ENCODE measurements at regions not wholly inside any gene's neighbourhood (a gene's known extent, or its start where the extent isn't known, plus 50 kb on each side); places are given as distances from the start of the nearest gene placed in this dataset.
"Not testable (repeated sequence)": the region's sequence is repeated elsewhere in the genome, so short reads cannot be mapped to it uniquely, and the experiment has no call there.

DNA sequence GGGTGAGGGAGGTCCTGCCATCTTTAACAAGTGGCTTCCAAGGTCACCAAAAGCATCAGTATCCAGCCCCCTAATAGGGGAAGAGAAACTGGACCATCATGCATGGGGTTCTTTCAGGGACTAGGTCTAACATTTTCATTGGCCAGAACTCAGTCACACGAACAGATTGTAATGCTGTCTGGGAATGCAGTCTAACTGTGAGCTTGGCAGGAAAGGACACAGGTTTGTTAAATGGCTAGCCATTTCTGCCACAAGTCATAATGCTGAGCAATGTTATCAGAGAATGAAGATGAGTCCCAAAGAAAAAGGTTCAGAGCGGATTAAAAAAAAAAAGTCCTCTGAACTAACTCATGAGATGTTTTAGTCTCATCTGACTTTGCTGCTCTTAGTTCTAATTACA, 70.9 kb upstream of the TNP1 start:
- Histone ChIP-seq H3K9me2 (ENCODE audit: insufficient read depth, low read length) (no peaks in the 10 kb centered on the region), H4K20me1 (ENCODE audit: insufficient read depth, low read length) (no peaks in the 10 kb centered on the region), H3K79me2 (ENCODE audit: insufficient read depth, low read depth, low read length) (no peaks in the 10 kb centered on the region), H3K27ac (ENCODE audit: low read depth, low read length, poor library complexity, severe bottlenecking) (no peak overlapping the region), H3K9me3 (ENCODE audit: low read length) (no peaks in the 10 kb centered on the region), H3K4me2 (ENCODE audit: low read length) (no peak overlapping the region), H2AFZ (ENCODE audit: low read length) (no peak overlapping the region), H3K36me3 (ENCODE audit: insufficient read depth, low read length) (no peaks in the 10 kb centered on the region), H3K4me3 (ENCODE audit: low read depth, low read length, poor library complexity, severe bottlenecking) (no peak overlapping the region), H3K4me1 (ENCODE audit: insufficient read depth, low read length, poor library complexity, severe bottlenecking) (no peaks in the 10 kb centered on the region)
- BruUV-seq (replicated peaks) = no TSS peak
- POLR2A ChIA-PET = no interaction called here
- DNase-seq (ENCODE audit: low spot score) = no peak
- intact Hi-C loops (cut with micrococcal nuclease; ENCODE audit: unreplicated experiment) = no loop called here
- CTCF ChIA-PET (ENCODE audit: unreplicated experiment) = no interaction called here
- TF ChIP-seq, protein P1, sequence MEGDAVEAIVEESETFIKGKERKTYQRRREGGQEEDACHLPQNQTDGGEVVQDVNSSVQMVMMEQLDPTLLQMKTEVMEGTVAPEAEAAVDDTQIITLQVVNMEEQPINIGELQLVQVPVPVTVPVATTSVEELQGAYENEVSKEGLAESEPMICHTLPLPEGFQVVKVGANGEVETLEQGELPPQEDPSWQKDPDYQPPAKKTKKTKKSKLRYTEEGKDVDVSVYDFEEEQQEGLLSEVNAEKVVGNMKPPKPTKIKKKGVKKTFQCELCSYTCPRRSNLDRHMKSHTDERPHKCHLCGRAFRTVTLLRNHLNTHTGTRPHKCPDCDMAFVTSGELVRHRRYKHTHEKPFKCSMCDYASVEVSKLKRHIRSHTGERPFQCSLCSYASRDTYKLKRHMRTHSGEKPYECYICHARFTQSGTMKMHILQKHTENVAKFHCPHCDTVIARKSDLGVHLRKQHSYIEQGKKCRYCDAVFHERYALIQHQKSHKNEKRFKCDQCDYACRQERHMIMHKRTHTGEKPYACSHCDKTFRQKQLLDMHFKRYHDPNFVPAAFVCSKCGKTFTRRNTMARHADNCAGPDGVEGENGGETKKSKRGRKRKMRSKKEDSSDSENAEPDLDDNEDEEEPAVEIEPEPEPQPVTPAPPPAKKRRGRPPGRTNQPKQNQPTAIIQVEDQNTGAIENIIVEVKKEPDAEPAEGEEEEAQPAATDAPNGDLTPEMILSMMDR (conservative IDR thresholded peaks at IDR 0.05; ENCODE audit: low read length) = no peak
- no peak for TF ChIP-seq EZH2phosphoT487 (IDR thresholded peaks at IDR 0.05; ENCODE audit: borderline replicate concordance, low read depth, low read length)

DNA sequence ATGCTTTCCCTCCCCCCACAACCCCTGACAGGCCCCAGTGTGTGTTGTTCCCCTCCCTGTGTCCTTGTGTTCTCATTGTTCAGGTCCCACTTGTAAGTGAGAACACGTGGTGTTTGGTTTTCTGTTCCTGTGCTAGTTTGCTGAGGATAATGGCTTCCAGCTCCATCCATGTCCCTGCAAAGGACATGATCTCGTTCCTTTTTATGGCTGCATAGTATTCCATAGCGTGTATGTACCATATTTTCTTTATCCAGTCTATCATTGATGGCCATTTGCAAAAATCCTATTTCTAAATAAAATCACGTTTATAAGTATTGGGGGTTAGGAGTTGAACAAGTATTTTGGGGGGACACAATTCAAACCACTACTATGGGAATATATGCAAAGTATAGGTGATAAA, 69.5 kb upstream of the TNP1 start:
- BruUV-seq (replicated peaks); H3K4me1 ChIP-seq (ENCODE audit: insufficient read depth, low read length, poor library complexity, severe bottlenecking); CTCF ChIA-PET (ENCODE audit: unreplicated experiment); H3K79me2 ChIP-seq (ENCODE audit: insufficient read depth, low read depth, low read length); H2AFZ ChIP-seq (ENCODE audit: low read length); H3K9me3 ChIP-seq (ENCODE audit: low read length); intact Hi-C loops (cut with micrococcal nuclease; ENCODE audit: unreplicated experiment); DNase-seq (ENCODE audit: low spot score); POLR2A ChIA-PET; H3K9me2 ChIP-seq (ENCODE audit: insufficient read depth, low read length); H3K4me2 ChIP-seq (ENCODE audit: low read length); H3K4me3 ChIP-seq (ENCODE audit: low read depth, low read length, poor library complexity, severe bottlenecking); H3K27ac ChIP-seq (ENCODE audit: low read depth, low read length, poor library complexity, severe bottlenecking); H3K36me3 ChIP-seq (ENCODE audit: insufficient read depth, low read length); H4K20me1 ChIP-seq (ENCODE audit: insufficient read depth, low read length): not testable (repeated sequence)

DNA sequence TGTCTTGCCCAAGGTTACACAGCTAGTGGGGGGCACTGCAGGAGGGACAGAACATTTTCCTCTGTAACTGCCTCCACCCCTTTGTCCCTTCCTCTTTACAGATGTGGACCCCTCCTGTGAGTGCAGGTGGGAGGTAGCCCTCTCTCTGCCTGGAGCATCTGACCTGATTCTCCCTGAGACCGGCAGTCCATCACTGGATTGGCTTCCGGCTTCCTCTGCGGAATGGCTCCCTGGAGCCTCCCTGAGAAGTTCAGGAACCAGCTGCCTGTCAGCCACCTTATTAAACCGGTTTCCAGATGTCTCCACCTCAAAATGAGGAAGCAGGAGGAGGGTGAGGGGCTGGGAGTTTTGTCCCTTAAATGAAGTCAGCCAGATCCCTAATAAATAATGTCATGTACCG, 67.3 kb upstream of the TNP1 start:
- Histone ChIP-seq H3K4me1 (ENCODE audit: insufficient read depth, low read length, poor library complexity, severe bottlenecking) (no peaks in the 10 kb centered on the region), H3K79me2 (ENCODE audit: insufficient read depth, low read depth, low read length) (no peaks in the 10 kb centered on the region), H3K9me2 (ENCODE audit: insufficient read depth, low read length) (no peaks in the 10 kb centered on the region), H3K4me3 (ENCODE audit: low read depth, low read length, poor library complexity, severe bottlenecking) (no peak overlapping the region), H3K27ac (ENCODE audit: low read depth, low read length, poor library complexity, severe bottlenecking) (no peak overlapping the region), H3K9me3 (ENCODE audit: low read length) (no peaks in the 10 kb centered on the region), H3K36me3 (ENCODE audit: insufficient read depth, low read length) (no peaks in the 10 kb centered on the region), H3K4me2 (ENCODE audit: low read length) (no peak overlapping the region), H2AFZ (ENCODE audit: low read length) (no peak overlapping the region), H4K20me1 (ENCODE audit: insufficient read depth, low read length) (no peaks in the 10 kb centered on the region)
- ChIA-PET POLR2A (no interaction called here), CTCF (ENCODE audit: unreplicated experiment) (no interaction called here)
- no peak for DNase-seq (ENCODE audit: low spot score)
- intact Hi-C loops (cut with micrococcal nuclease; ENCODE audit: unreplicated experiment) = no loop called here
- BruUV-seq (replicated peaks) = no TSS peak
- TF ChIP-seq, protein P1 (conservative IDR thresholded peaks at IDR 0.05; ENCODE audit: low read length) = no peak
- TF ChIP-seq EZH2phosphoT487 (IDR thresholded peaks at IDR 0.05; ENCODE audit: borderline replicate concordance, low read depth, low read length) = no peak
